ENCODE measurements at regions not wholly inside any gene's neighbourhood (a gene's known extent, or its start where the extent isn't known, plus 50 kb on each side); places are given as distances from the start of the nearest gene placed in this dataset.

DNA sequence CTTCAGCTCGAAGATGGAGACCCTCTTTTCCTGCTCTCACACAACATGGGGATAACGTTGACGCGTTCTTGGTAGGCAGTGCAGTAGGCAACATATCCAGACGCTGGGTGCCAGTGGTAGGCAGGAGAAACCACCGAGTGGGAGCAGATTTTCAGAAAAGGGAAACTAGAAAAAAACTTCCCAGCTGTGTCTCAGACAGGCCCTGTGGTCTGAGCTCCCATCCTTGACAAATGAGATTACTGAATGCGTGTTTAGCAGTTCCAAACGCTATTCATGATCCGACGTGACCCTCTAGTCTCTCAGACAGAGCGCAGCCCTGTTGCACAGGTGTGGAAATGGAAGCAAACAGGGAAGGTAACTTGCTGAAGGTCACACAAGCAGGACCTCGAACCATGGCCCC, 83.9 kb upstream of the DUSP22 start:
- peaks cover 1% of the 10 kb centered on the region for H3K4me1 Mint-ChIP-seq (ENCODE audit: low read depth, unreplicated experiment)
- no peak for DNase-seq
- H3K27ac Mint-ChIP-seq (ENCODE audit: unreplicated experiment): no peak overlapping the region
- H3K36me3 Mint-ChIP-seq (ENCODE audit: unreplicated experiment): peaks cover 3% of the 10 kb centered on the region
- no peak overlapping the region for H3K4me3 Mint-ChIP-seq (ENCODE audit: unreplicated experiment)
- TF ChIP-seq, protein P1, sequence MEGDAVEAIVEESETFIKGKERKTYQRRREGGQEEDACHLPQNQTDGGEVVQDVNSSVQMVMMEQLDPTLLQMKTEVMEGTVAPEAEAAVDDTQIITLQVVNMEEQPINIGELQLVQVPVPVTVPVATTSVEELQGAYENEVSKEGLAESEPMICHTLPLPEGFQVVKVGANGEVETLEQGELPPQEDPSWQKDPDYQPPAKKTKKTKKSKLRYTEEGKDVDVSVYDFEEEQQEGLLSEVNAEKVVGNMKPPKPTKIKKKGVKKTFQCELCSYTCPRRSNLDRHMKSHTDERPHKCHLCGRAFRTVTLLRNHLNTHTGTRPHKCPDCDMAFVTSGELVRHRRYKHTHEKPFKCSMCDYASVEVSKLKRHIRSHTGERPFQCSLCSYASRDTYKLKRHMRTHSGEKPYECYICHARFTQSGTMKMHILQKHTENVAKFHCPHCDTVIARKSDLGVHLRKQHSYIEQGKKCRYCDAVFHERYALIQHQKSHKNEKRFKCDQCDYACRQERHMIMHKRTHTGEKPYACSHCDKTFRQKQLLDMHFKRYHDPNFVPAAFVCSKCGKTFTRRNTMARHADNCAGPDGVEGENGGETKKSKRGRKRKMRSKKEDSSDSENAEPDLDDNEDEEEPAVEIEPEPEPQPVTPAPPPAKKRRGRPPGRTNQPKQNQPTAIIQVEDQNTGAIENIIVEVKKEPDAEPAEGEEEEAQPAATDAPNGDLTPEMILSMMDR (IDR thresholded peaks at IDR 0.05; ENCODE audit: partially characterized antibody, unreplicated experiment): no peak
- H3K9me3 Mint-ChIP-seq (ENCODE audit: unreplicated experiment): no peaks in the 10 kb centered on the region
- peaks cover 2% of the 10 kb centered on the region for H3K27me3 Mint-ChIP-seq (ENCODE audit: unreplicated experiment)

DNA sequence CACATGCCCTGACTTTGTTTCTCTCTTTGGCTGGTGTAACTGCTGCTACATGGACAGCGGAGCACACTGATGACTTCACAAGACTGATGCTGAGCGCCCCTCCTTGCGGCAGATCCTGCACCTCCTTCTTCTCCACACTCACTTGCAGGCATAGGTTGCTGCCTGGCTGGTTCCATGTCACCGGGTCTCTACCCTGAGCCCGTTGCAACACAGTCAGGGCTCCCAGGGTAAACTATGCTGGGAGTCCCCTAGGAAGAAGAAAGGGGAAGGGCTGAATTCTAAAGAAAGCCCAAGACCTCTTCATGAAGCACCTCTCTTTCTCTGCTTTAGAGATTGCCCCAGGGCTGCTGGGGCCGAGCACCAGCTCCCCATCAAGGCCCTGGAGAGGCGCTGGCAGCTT, 83.3 kb upstream of the DUSP22 start:
- TF ChIP-seq, protein P1 (IDR thresholded peaks at IDR 0.05; ENCODE audit: partially characterized antibody, unreplicated experiment): no peak
- peaks cover 1% of the 10 kb centered on the region for H3K4me1 Mint-ChIP-seq (ENCODE audit: low read depth, unreplicated experiment)
- DNase-seq: no peak
- H3K36me3 Mint-ChIP-seq (ENCODE audit: unreplicated experiment): peaks cover 8% of the 10 kb centered on the region
- H3K27ac Mint-ChIP-seq (ENCODE audit: unreplicated experiment): no peak overlapping the region
- peaks cover 2% of the 10 kb centered on the region for H3K27me3 Mint-ChIP-seq (ENCODE audit: unreplicated experiment)
- H3K9me3 Mint-ChIP-seq (ENCODE audit: unreplicated experiment): peaks cover 2% of the 10 kb centered on the region
- H3K4me3 Mint-ChIP-seq (ENCODE audit: unreplicated experiment): no peak overlapping the region

DNA sequence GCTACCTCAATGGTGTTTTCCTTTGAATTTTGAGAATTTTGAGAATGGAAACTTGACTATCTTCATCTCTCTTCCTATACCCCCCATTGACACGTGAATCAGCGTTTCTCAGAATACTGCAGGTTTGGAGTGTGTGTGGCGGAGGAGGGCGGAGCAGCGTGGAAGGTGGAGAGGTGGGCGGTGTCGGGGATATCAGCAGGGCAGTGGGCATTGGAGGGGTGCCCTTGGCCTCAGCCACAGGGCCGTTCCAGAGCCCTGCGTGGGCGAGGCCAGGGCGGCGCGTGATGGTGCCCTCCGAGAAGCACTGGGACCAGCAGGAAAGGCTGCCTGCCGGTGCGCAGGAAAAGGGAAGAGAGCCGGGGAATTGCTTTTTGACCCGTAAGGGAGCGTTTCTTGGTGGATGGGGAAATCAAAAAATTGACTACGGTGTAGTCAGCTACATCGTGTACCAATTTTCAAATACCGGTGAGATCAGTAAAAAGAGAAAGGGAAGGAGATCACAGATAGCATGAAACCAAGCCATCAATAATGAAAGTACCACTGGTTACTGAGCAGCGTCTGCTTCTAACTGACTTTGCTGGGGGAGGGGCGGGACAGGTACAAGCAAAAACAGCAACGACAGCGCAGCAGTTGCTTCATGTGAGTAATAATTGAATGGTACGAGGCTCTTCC, 82.7 kb upstream of the DUSP22 start:
- peaks cover 11% of the 10 kb centered on the region for H3K36me3 Mint-ChIP-seq (ENCODE audit: unreplicated experiment)
- H3K4me3 Mint-ChIP-seq (ENCODE audit: unreplicated experiment): no peak overlapping the region
- H3K9me3 Mint-ChIP-seq (ENCODE audit: unreplicated experiment): peaks cover 2% of the 10 kb centered on the region
- H3K27ac Mint-ChIP-seq (ENCODE audit: unreplicated experiment): no peak overlapping the region
- TF ChIP-seq, protein P1 (IDR thresholded peaks at IDR 0.05; ENCODE audit: partially characterized antibody, unreplicated experiment): no peak
- peaks cover 1% of the 10 kb centered on the region for H3K4me1 Mint-ChIP-seq (ENCODE audit: low read depth, unreplicated experiment)
- DNase-seq: no peak
- peaks cover 2% of the 10 kb centered on the region for H3K27me3 Mint-ChIP-seq (ENCODE audit: unreplicated experiment)

DNA sequence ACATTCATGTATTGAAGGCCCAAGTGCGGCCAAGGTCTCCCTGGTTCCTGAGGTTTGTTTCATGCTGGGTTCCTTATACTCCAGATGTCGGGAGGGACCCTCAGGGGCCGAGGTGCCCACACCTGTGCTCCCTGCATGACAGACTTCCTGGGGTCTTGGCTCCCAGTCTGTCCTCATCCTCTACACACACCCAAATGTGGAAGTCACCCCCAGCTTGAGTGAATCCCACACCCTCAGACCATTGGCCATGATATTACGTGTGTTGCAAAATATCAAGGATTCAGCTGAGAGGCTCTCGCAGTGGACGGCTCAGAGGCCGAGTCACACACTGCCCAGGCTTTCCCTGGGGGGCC, 82.2 kb upstream of the DUSP22 start:
- TF ChIP-seq, protein P1 (IDR thresholded peaks at IDR 0.05; ENCODE audit: partially characterized antibody, unreplicated experiment): no peak
- Mint-ChIP-seq H3K4me3 (ENCODE audit: unreplicated experiment) (no peak overlapping the region), H3K9me3 (ENCODE audit: unreplicated experiment) (peaks cover 2% of the 10 kb centered on the region), H3K27me3 (ENCODE audit: unreplicated experiment) (peaks cover 2% of the 10 kb centered on the region), H3K36me3 (ENCODE audit: unreplicated experiment) (peaks cover 12% of the 10 kb centered on the region), H3K4me1 (ENCODE audit: low read depth, unreplicated experiment) (peaks cover 1% of the 10 kb centered on the region), H3K27ac (ENCODE audit: unreplicated experiment) (no peak overlapping the region)
- no peak for DNase-seq

DNA sequence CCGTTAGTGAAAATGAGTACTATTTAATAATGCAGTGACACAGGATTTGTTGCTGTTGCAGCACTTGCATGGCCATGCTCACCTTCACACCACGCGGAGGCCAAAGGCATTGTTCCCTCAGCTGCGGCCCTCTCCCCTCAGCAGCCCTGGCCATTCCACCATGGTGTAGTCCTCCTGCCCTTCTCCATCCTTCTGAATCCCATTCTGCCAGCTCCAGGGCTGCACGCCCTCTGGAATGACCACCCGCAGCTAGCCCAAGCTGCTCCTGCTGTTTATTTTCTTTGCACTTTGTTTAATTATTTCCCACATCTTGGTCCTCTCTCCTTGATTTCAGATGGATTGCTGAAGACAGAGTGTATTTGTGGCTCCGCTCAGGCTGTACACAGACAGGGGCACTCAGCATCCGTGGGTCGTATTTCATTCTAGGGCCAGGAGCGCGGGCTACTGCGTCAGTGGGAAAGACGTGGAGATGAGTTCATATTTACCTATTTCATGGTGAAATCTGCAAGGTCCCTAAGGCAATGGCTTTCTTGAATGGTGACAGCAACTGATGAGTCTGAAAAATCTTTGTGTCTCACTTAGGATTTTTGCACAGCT, 81.4 kb upstream of the DUSP22 start:
- DNase-seq: no peak
- Mint-ChIP-seq H3K9me3 (ENCODE audit: unreplicated experiment) (peaks cover 2% of the 10 kb centered on the region), H3K4me1 (ENCODE audit: low read depth, unreplicated experiment) (peaks cover 1% of the 10 kb centered on the region), H3K27me3 (ENCODE audit: unreplicated experiment) (peaks cover 2% of the 10 kb centered on the region), H3K36me3 (ENCODE audit: unreplicated experiment) (peaks cover 12% of the 10 kb centered on the region), H3K4me3 (ENCODE audit: unreplicated experiment) (no peak overlapping the region), H3K27ac (ENCODE audit: unreplicated experiment) (no peak overlapping the region)
- TF ChIP-seq, protein P1 (IDR thresholded peaks at IDR 0.05; ENCODE audit: partially characterized antibody, unreplicated experiment): no peak

Data from glutamatergic neuron (in vitro differentiated cells).